ENCODE measurements at regions not wholly inside any gene's neighbourhood (a gene's known extent, or its start where the extent isn't known, plus 50 kb on each side); places are given as distances from the start of the nearest gene placed in this dataset.

DNA sequence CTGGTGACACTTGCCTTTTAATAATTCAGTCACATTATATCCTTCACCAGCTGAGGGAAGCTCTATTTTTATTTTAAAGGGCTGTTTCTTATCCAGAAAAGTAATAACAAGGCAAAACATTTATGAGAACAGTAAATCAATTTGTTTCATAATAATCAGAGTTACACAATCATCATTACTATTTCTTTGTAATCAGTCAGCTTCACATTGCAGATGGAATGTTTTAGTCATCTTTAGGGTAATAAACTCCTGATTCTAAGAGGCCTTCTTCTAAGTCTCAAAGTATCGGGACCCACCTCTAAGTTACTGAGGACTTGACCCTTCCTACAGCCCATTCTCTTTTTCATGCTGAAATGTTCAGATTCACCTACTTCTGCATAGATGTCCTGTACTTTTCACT is 298.3 kb upstream of the TGFBR2 start:
- H2AK5ac ChIP-seq (ENCODE audit: low read length), result no peak overlapping the region
- H3K23ac ChIP-seq (ENCODE audit: low read length), result no peak overlapping the region
- no peak overlapping the region for H3K4me2 ChIP-seq (ENCODE audit: low read length)
- H3K27ac ChIP-seq (ENCODE audit: low read depth, low read length), result no peak overlapping the region
- no peaks in the 10 kb centered on the region for H3K4me1 ChIP-seq (ENCODE audit: control insufficient read depth, low read depth, low read length)
- H3K79me2 ChIP-seq (ENCODE audit: control insufficient read depth, insufficient read depth, low read length), result no peaks in the 10 kb centered on the region
- H2BK5ac ChIP-seq (ENCODE audit: low read length), result no peak overlapping the region
- H4K8ac ChIP-seq (ENCODE audit: low read depth, low read length), result no peak overlapping the region
- no peak overlapping the region for H3K4ac ChIP-seq (ENCODE audit: low read depth, low read length)
- no peak overlapping the region for H3K56ac ChIP-seq (ENCODE audit: low read length)
- H3K36me3 ChIP-seq (ENCODE audit: control insufficient read depth, insufficient read depth, low read length), result no peaks in the 10 kb centered on the region
- no peak overlapping the region for H4K5ac ChIP-seq (ENCODE audit: low read length)
- H3K4me3 ChIP-seq (ENCODE audit: low read length), result no peak overlapping the region
- no peaks in the 10 kb centered on the region for H3K79me1 ChIP-seq (ENCODE audit: low read length)
- no peak overlapping the region for H2BK15ac ChIP-seq (replicated peaks; ENCODE audit: low read depth)
- no peak for DNase-seq
- no peak overlapping the region for H2BK120ac ChIP-seq (ENCODE audit: low read depth, low read length)
- no peak overlapping the region for H3K18ac ChIP-seq (ENCODE audit: low read length)
- H3K9ac ChIP-seq (ENCODE audit: low read length), result no peak overlapping the region
- no CpG with 5 or more reads among the region's 1 CpG for WGBS (ENCODE audit: extremely low coverage, insufficient coverage, low lambda C conversion rate)
- no peaks in the 10 kb centered on the region for H3K27me3 ChIP-seq (ENCODE audit: insufficient read depth, low read length, poor library complexity)

DNA sequence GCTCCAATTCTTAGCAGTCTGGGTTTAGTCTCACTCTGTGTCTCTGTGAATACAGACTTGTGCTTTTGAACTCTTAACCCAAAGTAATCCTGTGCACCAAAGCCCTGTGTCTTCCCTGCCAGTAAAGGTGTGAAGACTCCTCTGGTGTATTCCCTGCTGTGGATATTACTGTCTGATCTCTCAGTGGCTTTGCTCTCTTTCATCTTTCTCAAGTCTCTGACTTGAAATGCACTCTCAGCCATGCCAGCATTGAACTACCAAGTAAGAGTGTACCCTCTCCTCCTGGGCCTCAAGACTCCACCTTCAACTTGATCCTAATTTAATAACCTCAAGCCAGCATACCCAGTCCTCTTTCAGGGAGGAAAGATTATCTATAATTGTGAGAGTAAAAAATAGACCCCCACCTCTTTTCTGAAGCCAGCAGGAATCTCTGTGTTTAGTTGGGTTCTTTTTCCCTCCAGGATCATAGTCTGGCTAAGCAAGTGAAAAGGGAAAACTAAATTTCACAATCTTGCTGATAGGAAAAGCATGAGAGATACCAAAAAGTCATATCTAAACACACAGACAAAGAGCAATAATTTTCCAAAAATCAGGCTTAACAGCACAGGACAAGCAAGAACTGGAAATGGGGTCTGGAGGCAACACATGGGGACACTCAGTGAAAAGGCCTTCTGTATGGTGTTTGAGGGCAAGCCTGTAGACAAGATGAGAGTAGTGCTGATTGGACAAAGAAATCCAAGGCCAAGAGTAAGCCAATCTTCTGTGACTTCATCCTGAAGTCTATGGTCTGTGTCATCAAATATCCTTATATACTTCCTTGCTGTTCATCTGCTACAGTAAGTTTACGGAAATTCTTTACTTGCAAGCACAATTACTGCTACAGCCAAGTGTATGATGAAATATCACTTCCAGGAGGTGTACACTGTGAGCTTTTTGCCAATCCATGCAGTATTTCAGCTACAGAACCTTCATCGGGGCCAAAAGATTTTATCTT is 296.1 kb upstream of the TGFBR2 start:
- Histone ChIP-seq H3K23ac (ENCODE audit: low read length) (no peak overlapping the region), H3K4me3 (ENCODE audit: low read length) (no peak overlapping the region), H2AK5ac (ENCODE audit: low read length) (no peak overlapping the region), H3K4me1 (ENCODE audit: control insufficient read depth, low read depth, low read length) (no peaks in the 10 kb centered on the region), H2BK15ac (replicated peaks; ENCODE audit: low read depth) (no peak overlapping the region), H3K79me1 (ENCODE audit: low read length) (no peaks in the 10 kb centered on the region), H4K8ac (ENCODE audit: low read depth, low read length) (no peak overlapping the region), H3K27me3 (ENCODE audit: insufficient read depth, low read length, poor library complexity) (no peaks in the 10 kb centered on the region), H4K5ac (ENCODE audit: low read length) (no peak overlapping the region), H3K27ac (ENCODE audit: low read depth, low read length) (no peak overlapping the region), H3K56ac (ENCODE audit: low read length) (no peak overlapping the region), H3K79me2 (ENCODE audit: control insufficient read depth, insufficient read depth, low read length) (no peaks in the 10 kb centered on the region), H3K36me3 (ENCODE audit: control insufficient read depth, insufficient read depth, low read length) (no peaks in the 10 kb centered on the region), H3K4me2 (ENCODE audit: low read length) (no peak overlapping the region), H2BK120ac (ENCODE audit: low read depth, low read length) (no peak overlapping the region), H3K4ac (ENCODE audit: low read depth, low read length) (no peak overlapping the region), H3K18ac (ENCODE audit: low read length) (no peak overlapping the region), H3K9ac (ENCODE audit: low read length) (no peak overlapping the region), H2BK5ac (ENCODE audit: low read length) (no peak overlapping the region)
- DNase-seq, result no peak
- no CpG with 5 or more reads among the region's 2 CpGs for WGBS (ENCODE audit: extremely low coverage, insufficient coverage, low lambda C conversion rate)

DNA sequence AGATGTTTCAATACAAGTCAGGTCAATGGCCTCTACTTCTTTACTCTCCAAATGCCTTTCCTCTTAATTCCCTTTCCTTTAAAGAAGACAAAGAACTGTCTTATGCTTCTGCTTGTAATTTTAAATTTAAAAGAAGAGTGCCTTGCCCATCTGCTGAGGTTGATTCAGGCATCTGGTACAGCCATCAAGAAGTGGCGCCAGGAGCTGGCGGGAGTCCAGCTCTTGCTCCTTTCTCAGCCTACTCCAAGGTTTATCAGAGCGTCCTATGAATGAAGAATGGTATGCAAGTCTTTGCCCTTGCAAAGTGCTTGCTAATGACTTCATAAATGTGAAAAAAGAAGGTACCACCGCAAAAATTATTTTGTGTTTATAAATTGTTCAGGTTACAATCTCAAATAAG is 294.6 kb upstream of the TGFBR2 start:
- WGBS (ENCODE audit: extremely low coverage, insufficient coverage, low lambda C conversion rate), result no CpG with 5 or more reads among the region's 4 CpGs
- H3K36me3 ChIP-seq (ENCODE audit: control insufficient read depth, insufficient read depth, low read length), result no peaks in the 10 kb centered on the region
- H3K79me1 ChIP-seq (ENCODE audit: low read length), result no peaks in the 10 kb centered on the region
- H2BK5ac ChIP-seq (ENCODE audit: low read length), result no peak overlapping the region
- no peak overlapping the region for H2AK5ac ChIP-seq (ENCODE audit: low read length)
- no peak overlapping the region for H2BK120ac ChIP-seq (ENCODE audit: low read depth, low read length)
- H3K56ac ChIP-seq (ENCODE audit: low read length), result no peak overlapping the region
- H4K5ac ChIP-seq (ENCODE audit: low read length), result no peak overlapping the region
- no peak overlapping the region for H3K4ac ChIP-seq (ENCODE audit: low read depth, low read length)
- no peak overlapping the region for H3K9ac ChIP-seq (ENCODE audit: low read length)
- H3K18ac ChIP-seq (ENCODE audit: low read length), result no peak overlapping the region
- no peak overlapping the region for H4K8ac ChIP-seq (ENCODE audit: low read depth, low read length)
- no peak overlapping the region for H3K4me2 ChIP-seq (ENCODE audit: low read length)
- H3K4me3 ChIP-seq (ENCODE audit: low read length), result no peak overlapping the region
- H3K4me1 ChIP-seq (ENCODE audit: control insufficient read depth, low read depth, low read length), result no peaks in the 10 kb centered on the region
- no peak overlapping the region for H3K27ac ChIP-seq (ENCODE audit: low read depth, low read length)
- H2BK15ac ChIP-seq (replicated peaks; ENCODE audit: low read depth), result no peak overlapping the region
- DNase-seq, result no peak
- H3K79me2 ChIP-seq (ENCODE audit: control insufficient read depth, insufficient read depth, low read length), result no peaks in the 10 kb centered on the region
- no peaks in the 10 kb centered on the region for H3K27me3 ChIP-seq (ENCODE audit: insufficient read depth, low read length, poor library complexity)
- H3K23ac ChIP-seq (ENCODE audit: low read length), result no peak overlapping the region

DNA sequence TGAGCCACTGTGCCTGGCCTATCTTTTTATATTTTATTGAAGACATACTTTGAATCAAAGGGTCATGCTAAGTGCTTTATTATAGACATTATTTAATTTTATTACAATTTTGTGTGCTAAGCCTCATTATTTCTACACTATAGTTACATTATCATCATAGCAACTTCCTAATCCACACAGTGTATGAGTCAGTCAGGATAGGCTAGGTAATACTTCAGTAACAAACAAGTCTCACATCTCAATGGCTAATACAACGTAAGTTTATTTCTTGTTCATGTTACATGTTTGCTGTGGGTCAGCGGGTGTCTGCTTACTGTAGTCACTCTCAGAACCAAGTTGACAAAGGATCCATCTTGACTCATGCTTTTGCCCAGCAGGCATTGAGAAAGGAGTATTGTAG is 292.6 kb upstream of the TGFBR2 start:
- no peak overlapping the region for H3K27ac ChIP-seq (ENCODE audit: low read depth, low read length)
- H2BK120ac ChIP-seq (ENCODE audit: low read depth, low read length), result no peak overlapping the region
- H2AK5ac ChIP-seq (ENCODE audit: low read length), result no peak overlapping the region
- H3K4me2 ChIP-seq (ENCODE audit: low read length), result no peak overlapping the region
- H3K4me1 ChIP-seq (ENCODE audit: control insufficient read depth, low read depth, low read length), result no peaks in the 10 kb centered on the region
- H3K79me2 ChIP-seq (ENCODE audit: control insufficient read depth, insufficient read depth, low read length), result no peaks in the 10 kb centered on the region
- no peak overlapping the region for H4K5ac ChIP-seq (ENCODE audit: low read length)
- no peak overlapping the region for H4K8ac ChIP-seq (ENCODE audit: low read depth, low read length)
- no peak overlapping the region for H3K23ac ChIP-seq (ENCODE audit: low read length)
- H3K4me3 ChIP-seq (ENCODE audit: low read length), result no peak overlapping the region
- WGBS (ENCODE audit: extremely low coverage, insufficient coverage, low lambda C conversion rate), result no CpG with 5 or more reads among the region's 2 CpGs
- no peak overlapping the region for H2BK15ac ChIP-seq (replicated peaks; ENCODE audit: low read depth)
- H3K36me3 ChIP-seq (ENCODE audit: control insufficient read depth, insufficient read depth, low read length), result no peaks in the 10 kb centered on the region
- no peak overlapping the region for H2BK5ac ChIP-seq (ENCODE audit: low read length)
- no peaks in the 10 kb centered on the region for H3K27me3 ChIP-seq (ENCODE audit: insufficient read depth, low read length, poor library complexity)
- no peak for DNase-seq
- no peak overlapping the region for H3K56ac ChIP-seq (ENCODE audit: low read length)
- H3K79me1 ChIP-seq (ENCODE audit: low read length), result no peaks in the 10 kb centered on the region
- H3K9ac ChIP-seq (ENCODE audit: low read length), result no peak overlapping the region
- no peak overlapping the region for H3K4ac ChIP-seq (ENCODE audit: low read depth, low read length)
- no peak overlapping the region for H3K18ac ChIP-seq (ENCODE audit: low read length)

- H3K27me3 ChIP-seq (ENCODE audit: insufficient read depth, low read length, poor library complexity), result no peaks in the 10 kb centered on the region
- no peaks in the 10 kb centered on the region for H3K4me1 ChIP-seq (ENCODE audit: control insufficient read depth, low read depth, low read length)
- H2BK120ac ChIP-seq (ENCODE audit: low read depth, low read length), result no peak overlapping the region
- H3K23ac ChIP-seq (ENCODE audit: low read length), result no peak overlapping the region
- no peaks in the 10 kb centered on the region for H3K79me2 ChIP-seq (ENCODE audit: control insufficient read depth, insufficient read depth, low read length)
- no peak overlapping the region for H3K18ac ChIP-seq (ENCODE audit: low read length)
- no peak overlapping the region for H3K4me3 ChIP-seq (ENCODE audit: low read length)
- H3K56ac ChIP-seq (ENCODE audit: low read length), result no peak overlapping the region
- H3K79me1 ChIP-seq (ENCODE audit: low read length), result no peaks in the 10 kb centered on the region
- H2BK5ac ChIP-seq (ENCODE audit: low read length), result no peak overlapping the region
- H3K9ac ChIP-seq (ENCODE audit: low read length), result no peak overlapping the region
- H4K8ac ChIP-seq (ENCODE audit: low read depth, low read length), result no peak overlapping the region
- no peak overlapping the region for H3K27ac ChIP-seq (ENCODE audit: low read depth, low read length)
- no peak overlapping the region for H4K5ac ChIP-seq (ENCODE audit: low read length)
- H3K4me2 ChIP-seq (ENCODE audit: low read length), result no peak overlapping the region
- no peak overlapping the region for H2AK5ac ChIP-seq (ENCODE audit: low read length)
- H3K36me3 ChIP-seq (ENCODE audit: control insufficient read depth, insufficient read depth, low read length), result no peaks in the 10 kb centered on the region
- WGBS (ENCODE audit: extremely low coverage, insufficient coverage, low lambda C conversion rate), result no CpG with 5 or more reads among the region's 3 CpGs
- no peak overlapping the region for H2BK15ac ChIP-seq (replicated peaks; ENCODE audit: low read depth)
- DNase-seq, result no peak
- H3K4ac ChIP-seq (ENCODE audit: low read depth, low read length), result no peak overlapping the region
Measured at GRCh38 chr3:30314757-30315325, 291.6 kb upstream of the TGFBR2 start.

All from mesendoderm (in vitro differentiated cells).